GM21529 (cell line): ENCODE measurements at regions not wholly inside any gene's neighbourhood (a gene's known extent, or its start where the extent isn't known, plus 50 kb on each side); places are given as distances from the start of the nearest gene placed in this dataset.
"Not testable (repeated sequence)": the region's sequence is repeated elsewhere in the genome, so short reads cannot be mapped to it uniquely, and the experiment has no call there.

Experiments used
- ATAC-seq: cut with Tn5 transposase; IDR thresholded peaks from one replicate; pipeline ENCODE4 v1.9.1; 2021; ENCODE audit not compliant: unreplicated experiment

- no peak for ATAC-seq
These were observed 650.1 kb upstream of the MDGA2 start for GRCh38 chr14:48325486-48325885.

GRCh38 chr14:48323665-48324064, 648.3 kb upstream of the MDGA2 start:
- ATAC-seq, result no peak

- no peak for ATAC-seq
These were observed 644.4 kb upstream of the MDGA2 start for GRCh38 chr14:48319823-48320222.

- ATAC-seq, result no peak
These were observed 629.3 kb upstream of the MDGA2 start for GRCh38 chr14:48304729-48305128.

- no peak for ATAC-seq
These were observed 614.3 kb upstream of the MDGA2 start for GRCh38 chr14:48289701-48290100.

- not testable (repeated sequence) for ATAC-seq
These were observed 609.8 kb upstream of the MDGA2 start for GRCh38 chr14:48285217-48285616.

GRCh38 chr14:48275301-48275700, 599.9 kb upstream of the MDGA2 start:
- ATAC-seq, result no peak

- ATAC-seq, result no peak
These were observed 599.4 kb upstream of the MDGA2 start for GRCh38 chr14:48274826-48275225.

- not testable (repeated sequence) for ATAC-seq
These were observed 592.5 kb upstream of the MDGA2 start for GRCh38 chr14:48267926-48268325.

GRCh38 chr14:48266201-48266600, 590.8 kb upstream of the MDGA2 start:
- not testable (repeated sequence) for ATAC-seq

- ATAC-seq, result no peak
These were observed 586.0 kb upstream of the MDGA2 start for GRCh38 chr14:48261436-48261835.

GRCh38 chr14:48260394-48261295, 585.2 kb upstream of the MDGA2 start:
- not testable (repeated sequence) for ATAC-seq

GRCh38 chr14:48259876-48260275, 584.5 kb upstream of the MDGA2 start:
- not testable (repeated sequence) for ATAC-seq

- ATAC-seq, result not testable (repeated sequence)
These were observed 583.8 kb upstream of the MDGA2 start for GRCh38 chr14:48259232-48259631.

GRCh38 chr14:48258703-48259102, 583.3 kb upstream of the MDGA2 start:
- not testable (repeated sequence) for ATAC-seq

- no peak for ATAC-seq
These were observed 577.6 kb upstream of the MDGA2 start for GRCh38 chr14:48253020-48253419.

- ATAC-seq, result no peak
These were observed 575.9 kb upstream of the MDGA2 start for GRCh38 chr14:48251290-48251689.

GRCh38 chr14:48250575-48250974, 575.2 kb upstream of the MDGA2 start:
- no peak for ATAC-seq

- no peak for ATAC-seq
These were observed 572.6 kb upstream of the MDGA2 start for GRCh38 chr14:48247977-48248376.

GRCh38 chr14:48243900-48244299, 568.5 kb upstream of the MDGA2 start:
- ATAC-seq, result no peak

GRCh38 chr14:48229091-48229490, 553.7 kb upstream of the MDGA2 start:
- ATAC-seq, result no peak

- no peak for ATAC-seq
These were observed 518.5 kb upstream of the MDGA2 start for GRCh38 chr14:48193893-48194292.

- not testable (repeated sequence) for ATAC-seq
These were observed 474.2 kb upstream of the MDGA2 start for GRCh38 chr14:48149624-48150023.
